MM.1S (cell line): ENCODE measurements at regions not wholly inside any gene's neighbourhood (a gene's known extent, or its start where the extent isn't known, plus 50 kb on each side); places are given as distances from the start of the nearest gene placed in this dataset.
A peak's percentile ranks its signal among the peaks of the same experiment; 100 is the strongest.

Experiments
- DNase-seq: peaks from one replicate; pipeline ENCODE4 v3.0.0-alpha.2; 2015
- H2AFZ ChIP-seq: fragments of 300-600 bp; sonication (generic); 2 replicates; pipeline ENCODE4 v1.6.0; 2016; ENCODE audit warnings: antibody characterized with exemption, low read length
- H3F3A ChIP-seq: fragments of 300-600 bp; sonication (generic); 2 replicates; pipeline ENCODE4 v1.6.1; 2016; ENCODE audit warnings: mild to moderate bottlenecking, antibody characterized with exemption, low read length, moderate library complexity, mixed read lengths; ENCODE audit not compliant: insufficient read depth
- H3K27ac ChIP-seq: fragments of 300-600 bp; sonication (generic); 2 replicates; pipeline ENCODE4 v1.5.1; 2016; ENCODE audit warnings: mild to moderate bottlenecking, low read length
- H3K27me3 ChIP-seq: fragments of 300-600 bp; sonication (generic); replicated peaks from 2 replicates; pipeline ENCODE4 v1.6.0; 2016; ENCODE audit warnings: low read length; ENCODE audit not compliant: insufficient read depth
- H3K36me3 ChIP-seq: fragments of 300-600 bp; sonication (generic); replicated peaks from 2 replicates; pipeline ENCODE4 v1.6.1; 2016; ENCODE audit warnings: mild to moderate bottlenecking, low read length, mixed read lengths; ENCODE audit not compliant: insufficient read depth
- H3K4me1 ChIP-seq: fragments of 300-600 bp; sonication (generic); 2 replicates; pipeline ENCODE4 v1.6.1; 2016; ENCODE audit warnings: low read length, mixed read lengths
- H3K4me2 ChIP-seq: fragments of 300-600 bp; sonication (generic); 2 replicates; pipeline ENCODE4 v1.6.0; 2016; ENCODE audit warnings: low read depth, low read length
- H3K4me3 ChIP-seq: fragments of 300-600 bp; sonication (generic); 2 replicates; pipeline ENCODE4 v1.5.1; 2016; ENCODE audit warnings: low read length, mixed read lengths
- H3K79me2 ChIP-seq: fragments of 300-600 bp; sonication (generic); 2 replicates; pipeline ENCODE4 v1.6.1; 2016; ENCODE audit warnings: mixed run types, low read length, mixed read lengths
- H3K9ac ChIP-seq: fragments of 300-600 bp; sonication (generic); 2 replicates; pipeline ENCODE4 v1.6.1; 2016; ENCODE audit warnings: low read length, mixed read lengths
- H3K9me2 ChIP-seq: fragments of 300-600 bp; sonication (generic); replicated peaks from 2 replicates; pipeline ENCODE4 v1.6.1; 2016; ENCODE audit warnings: mild to moderate bottlenecking, low read length, mixed read lengths; ENCODE audit not compliant: insufficient read depth
- H3K9me3 ChIP-seq: fragments of 300-600 bp; sonication (generic); replicated peaks from 2 replicates; pipeline ENCODE4 v1.6.1; 2016; ENCODE audit warnings: mild to moderate bottlenecking, low read length, mixed read lengths; ENCODE audit not compliant: insufficient read depth
- H4K20me1 ChIP-seq: fragments of 300-600 bp; sonication (generic); 2 replicates; pipeline ENCODE4 v1.6.1; 2016; ENCODE audit warnings: mild to moderate bottlenecking, low read length, moderate library complexity, mixed read lengths; ENCODE audit not compliant: insufficient read depth
- CTCF ChIP-seq: fragments of 300-600 bp; sonication (generic); IDR thresholded peaks from 2 replicates; pipeline ENCODE4 v1.5.1; 2016; ENCODE audit warnings: antibody characterized with exemption, low read length, mixed read lengths
- EZH2 ChIP-seq: fragments of 300-600 bp; sonication (generic); optimal IDR thresholded peaks from 2 replicates; pipeline ENCODE3; 2017; ENCODE audit warnings: low read depth, mild to moderate bottlenecking, antibody characterized with exemption, low read length, mixed read lengths
- EZH2phosphoT487 ChIP-seq: fragments of 300-600 bp; sonication (generic); IDR thresholded peaks from 2 replicates; pipeline ENCODE4 v1.6.1; 2018; ENCODE audit warnings: antibody characterized with exemption, low read length

GRCh38 chr2:145909175-145909755 lies 1389.3 kb upstream of the ZEB2 start:
- no peaks in the 10 kb centered on the region for H3K9me3 ChIP-seq
- no peak overlapping the region for H3K4me3 ChIP-seq
- no peaks in the 10 kb centered on the region for H3K36me3 ChIP-seq
- no peaks in the 10 kb centered on the region for H3K9me2 ChIP-seq
- no peak for DNase-seq
- H3K27ac ChIP-seq: no peak overlapping the region
- H4K20me1 ChIP-seq: no peaks in the 10 kb centered on the region
- peaks cover 16% of the 10 kb centered on the region for H3K4me1 ChIP-seq
- H3K4me2 ChIP-seq: no peak overlapping the region
- H3K9ac ChIP-seq: no peak overlapping the region
- TF ChIP-seq EZH2 (no peak), EZH2phosphoT487 (no peak), CTCF (no peak)
- no peak overlapping the region for H2AFZ ChIP-seq
- H3K79me2 ChIP-seq: no peaks in the 10 kb centered on the region
- H3K27me3 ChIP-seq: no peaks in the 10 kb centered on the region
- no peaks in the 10 kb centered on the region for H3F3A ChIP-seq

GRCh38 chr2:145906354-145906753 lies 1386.4 kb upstream of the ZEB2 start:
- Histone ChIP-seq H3F3A (no peaks in the 10 kb centered on the region), H4K20me1 (no peaks in the 10 kb centered on the region), H3K27me3 (no peaks in the 10 kb centered on the region), H3K4me1 (peaks cover 16% of the 10 kb centered on the region), H3K27ac (no peak overlapping the region; the same call in 1 of the 2 replicates), H3K4me3 (no peak overlapping the region), H3K9me2 (no peaks in the 10 kb centered on the region), H3K79me2 (no peaks in the 10 kb centered on the region), H3K9me3 (no peaks in the 10 kb centered on the region), H2AFZ (no peak overlapping the region), H3K4me2 (peak overlapping the region; percentile 15), H3K36me3 (no peaks in the 10 kb centered on the region), H3K9ac (no peak overlapping the region)
- DNase-seq: peak; percentile 22
- TF ChIP-seq EZH2phosphoT487 (no peak), EZH2 (no peak), CTCF (no peak)

GRCh38 chr2:145905371-145905770 lies 1385.5 kb upstream of the ZEB2 start:
- H3K4me3 ChIP-seq: no peak overlapping the region
- TF ChIP-seq EZH2phosphoT487 (no peak), EZH2 (no peak)
- H4K20me1 ChIP-seq: no peaks in the 10 kb centered on the region
- H3K27me3 ChIP-seq: no peaks in the 10 kb centered on the region
- H3F3A ChIP-seq: no peaks in the 10 kb centered on the region
- H3K4me2 ChIP-seq: peak overlapping the region; percentile 15; the same call in 1 of the 2 replicates
- no peak overlapping the region for H2AFZ ChIP-seq
- H3K9ac ChIP-seq: no peak overlapping the region
- no peaks in the 10 kb centered on the region for H3K9me3 ChIP-seq
- no peaks in the 10 kb centered on the region for H3K36me3 ChIP-seq
- H3K4me1 ChIP-seq: peaks cover 16% of the 10 kb centered on the region
- H3K79me2 ChIP-seq: no peaks in the 10 kb centered on the region
- no peaks in the 10 kb centered on the region for H3K9me2 ChIP-seq
- DNase-seq: no peak
- H3K27ac ChIP-seq: no peak overlapping the region

GRCh38 chr2:145897151-145897550 lies 1377.2 kb upstream of the ZEB2 start:
- no peaks in the 10 kb centered on the region for H4K20me1 ChIP-seq
- DNase-seq: no peak
- H3K36me3 ChIP-seq: no peaks in the 10 kb centered on the region
- H3F3A ChIP-seq: no peaks in the 10 kb centered on the region
- H3K4me1 ChIP-seq: no peaks in the 10 kb centered on the region
- no peaks in the 10 kb centered on the region for H3K27me3 ChIP-seq
- no peaks in the 10 kb centered on the region for H3K79me2 ChIP-seq
- no peak overlapping the region for H3K4me2 ChIP-seq
- no peak for TF ChIP-seq EZH2
- TF ChIP-seq EZH2phosphoT487: no peak
- no peak for TF ChIP-seq CTCF
- H2AFZ ChIP-seq: no peak overlapping the region
- no peak overlapping the region for H3K27ac ChIP-seq
- H3K9ac ChIP-seq: no peak overlapping the region
- H3K9me2 ChIP-seq: no peaks in the 10 kb centered on the region
- H3K4me3 ChIP-seq: no peak overlapping the region
- no peaks in the 10 kb centered on the region for H3K9me3 ChIP-seq
